GM12873 (cell line): ENCODE measurements at regions not wholly inside any gene's neighbourhood (a gene's known extent, or its start where the extent isn't known, plus 50 kb on each side); places are given as distances from the start of the nearest gene placed in this dataset.

Experiments
- CTCF ChIP-seq: IDR thresholded peaks from 2 replicates; pipeline ENCODE4 v1.5.1; 2012; ENCODE audit warnings: low read depth, mild to moderate bottlenecking, moderate library complexity, low read length, control low read depth; ENCODE audit not compliant: insufficient read depth; ENCODE audit errors: missing control alignments

GRCh38 chr13:82747958-82748357 is 1134.3 kb downstream of the SLITRK1 start:
- no peak for TF ChIP-seq CTCF

GRCh38 chr13:82747291-82747690 is 1135.0 kb downstream of the SLITRK1 start:
- TF ChIP-seq CTCF = no peak

GRCh38 chr13:82740442-82740841 is 1141.8 kb downstream of the SLITRK1 start:
- TF ChIP-seq CTCF = no peak

- no peak for TF ChIP-seq CTCF
Measured at GRCh38 chr13:82739881-82740280, 1142.4 kb downstream of the SLITRK1 start.

GRCh38 chr13:82729401-82729800 is 1152.9 kb downstream of the SLITRK1 start:
- TF ChIP-seq CTCF = no peak

- TF ChIP-seq CTCF = no peak
Measured at GRCh38 chr13:82720986-82721385, 1161.3 kb downstream of the SLITRK1 start.

- no peak for TF ChIP-seq CTCF
Measured at GRCh38 chr13:82719987-82720386, 1162.3 kb downstream of the SLITRK1 start.
